GM19025 (cell line): ENCODE measurements at regions not wholly inside any gene's neighbourhood (a gene's known extent, or its start where the extent isn't known, plus 50 kb on each side); places are given as distances from the start of the nearest gene placed in this dataset.
"Not testable (repeated sequence)": the region's sequence is repeated elsewhere in the genome, so short reads cannot be mapped to it uniquely, and the experiment has no call there.

Source experiments
- ATAC-seq: cut with Tn5 transposase; IDR thresholded peaks from one replicate; pipeline ENCODE4 v1.9.1; 2021; ENCODE audit warnings: mild to moderate bottlenecking, low read depth, moderate library complexity; ENCODE audit not compliant: unreplicated experiment

- ATAC-seq, result no peak
These were observed 250.8 kb upstream of the USP15 start for GRCh38 chr12:62009445-62009844.

- ATAC-seq, result not testable (repeated sequence)
These were observed 249.8 kb upstream of the USP15 start for GRCh38 chr12:62010331-62010906.

- ATAC-seq, result not testable (repeated sequence)
These were observed 249.2 kb upstream of the USP15 start for GRCh38 chr12:62010973-62011372.

- no peak for ATAC-seq
These were observed 245.9 kb upstream of the USP15 start for GRCh38 chr12:62014330-62014729.

- no peak for ATAC-seq
These were observed 244.2 kb upstream of the USP15 start for GRCh38 chr12:62016021-62016420.

GRCh38 chr12:62021808-62022207 is 238.4 kb upstream of the USP15 start:
- no peak for ATAC-seq

GRCh38 chr12:62028536-62028935 is 231.7 kb upstream of the USP15 start:
- ATAC-seq, result no peak

- no peak for ATAC-seq
These were observed 227.3 kb upstream of the USP15 start for GRCh38 chr12:62032870-62033269.

GRCh38 chr12:62044450-62045135 is 215.6 kb upstream of the USP15 start:
- no peak for ATAC-seq

GRCh38 chr12:62045211-62045610 is 215.0 kb upstream of the USP15 start:
- ATAC-seq, result no peak

GRCh38 chr12:62050785-62051184 is 209.4 kb upstream of the USP15 start:
- ATAC-seq, result no peak

GRCh38 chr12:62069976-62070375 is 190.2 kb upstream of the USP15 start:
- ATAC-seq, result no peak

- not testable (repeated sequence) for ATAC-seq
These were observed 187.0 kb upstream of the USP15 start for GRCh38 chr12:62073236-62073635.

- no peak for ATAC-seq
These were observed 184.3 kb upstream of the USP15 start for GRCh38 chr12:62075870-62076269.

GRCh38 chr12:62078020-62078419 is 182.2 kb upstream of the USP15 start:
- ATAC-seq, result no peak

GRCh38 chr12:62082448-62082847 is 177.8 kb upstream of the USP15 start:
- no peak for ATAC-seq

GRCh38 chr12:62098132-62098531 is 162.1 kb upstream of the USP15 start:
- ATAC-seq, result no peak

- ATAC-seq, result no peak
These were observed 156.5 kb upstream of the USP15 start for GRCh38 chr12:62103748-62104147.

- no peak for ATAC-seq
These were observed 153.5 kb upstream of the USP15 start for GRCh38 chr12:62106547-62107185.

GRCh38 chr12:62113366-62114011 is 146.7 kb upstream of the USP15 start:
- ATAC-seq, result no peak

GRCh38 chr12:62116986-62117385 is 143.2 kb upstream of the USP15 start:
- ATAC-seq, result no peak
